Thoracic aorta (tissue), 2 donors: ENCODE measurements at regions not wholly inside any gene's neighbourhood (a gene's known extent, or its start where the extent isn't known, plus 50 kb on each side); places are given as distances from the start of the nearest gene placed in this dataset.

Experiments
- ATAC-seq: fragments of 150-250 bp; one replicate; pipeline ENCODE4 v1.8.0; 2017; ENCODE audit warnings: low read depth; ENCODE audit not compliant: insufficient number of reproducible peaks, low FRiP score
- DNase-seq: peaks from one replicate; pipeline ENCODE4 v3.0.0-alpha.2; 2020; ENCODE audit warnings: low spot score
- H3K27ac ChIP-seq, 2 donors: fragments of 200-600 bp; sonication (generic); 1 replicate in 1 of 2; 2 replicates in 1 of 2; pipeline ENCODE4 v1.5.1; 2016; ENCODE audit warnings: mild to moderate bottlenecking in 2 of 2, moderate library complexity in 2 of 2
- H3K27me3 ChIP-seq: fragments of 200-600 bp; sonication (generic); replicated peaks from 2 replicates; pipeline ENCODE4 v1.6.0; 2016; ENCODE audit warnings: mild to moderate bottlenecking; ENCODE audit not compliant: insufficient read depth
- H3K36me3 ChIP-seq: fragments of 200-600 bp; sonication (generic); one replicate; pipeline ENCODE4 v1.5.1; 2016
- H3K4me1 ChIP-seq, 2 donors: fragments of 200-600 bp; sonication (generic); 1 replicate in 1 of 2; 2 replicates in 1 of 2; pipeline versions ENCODE4 v1.5.1 to v1.6.0; 2016; ENCODE audit warnings: low read depth in 2 of 2, mild to moderate bottlenecking in 1 of 2; ENCODE audit not compliant: control insufficient read depth in 1 of 2
- H3K4me3 ChIP-seq: fragments of 200-600 bp; sonication (generic); 2 replicates; pipeline ENCODE4 v1.5.1; 2016; ENCODE audit warnings: mild to moderate bottlenecking
- H3K9me3 ChIP-seq: fragments of 200-600 bp; sonication (generic); 2 replicates; pipeline ENCODE4 v1.5.1; 2016
- TF ChIP-seq, protein P1 (sequence below): fragments of 200-600 bp; sonication (generic); IDR thresholded peaks from one replicate; pipeline ENCODE4 v1.5.1; 2019; ENCODE audit warnings: antibody characterized with exemption

DNA sequence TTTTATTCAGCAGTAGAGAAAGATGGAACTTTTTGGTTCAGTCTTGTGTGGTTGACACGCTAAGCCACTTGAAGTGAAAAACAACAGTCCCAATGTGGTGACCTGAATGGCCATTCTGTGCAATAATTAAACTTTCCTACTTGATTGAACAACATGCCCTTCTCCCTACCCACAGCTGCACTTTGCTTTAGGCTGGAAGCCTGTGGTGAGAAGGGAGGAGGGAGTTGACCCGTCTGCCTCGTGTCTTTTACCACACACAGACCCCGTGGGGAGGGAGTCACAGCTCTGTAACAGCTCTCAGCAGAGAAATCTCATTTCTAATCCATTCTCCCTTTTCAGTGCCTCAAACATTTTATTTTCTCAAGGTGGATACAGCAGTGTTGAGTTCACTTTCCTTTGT is 138.2 kb upstream of the PKDCC start:
- TF ChIP-seq, protein P1, sequence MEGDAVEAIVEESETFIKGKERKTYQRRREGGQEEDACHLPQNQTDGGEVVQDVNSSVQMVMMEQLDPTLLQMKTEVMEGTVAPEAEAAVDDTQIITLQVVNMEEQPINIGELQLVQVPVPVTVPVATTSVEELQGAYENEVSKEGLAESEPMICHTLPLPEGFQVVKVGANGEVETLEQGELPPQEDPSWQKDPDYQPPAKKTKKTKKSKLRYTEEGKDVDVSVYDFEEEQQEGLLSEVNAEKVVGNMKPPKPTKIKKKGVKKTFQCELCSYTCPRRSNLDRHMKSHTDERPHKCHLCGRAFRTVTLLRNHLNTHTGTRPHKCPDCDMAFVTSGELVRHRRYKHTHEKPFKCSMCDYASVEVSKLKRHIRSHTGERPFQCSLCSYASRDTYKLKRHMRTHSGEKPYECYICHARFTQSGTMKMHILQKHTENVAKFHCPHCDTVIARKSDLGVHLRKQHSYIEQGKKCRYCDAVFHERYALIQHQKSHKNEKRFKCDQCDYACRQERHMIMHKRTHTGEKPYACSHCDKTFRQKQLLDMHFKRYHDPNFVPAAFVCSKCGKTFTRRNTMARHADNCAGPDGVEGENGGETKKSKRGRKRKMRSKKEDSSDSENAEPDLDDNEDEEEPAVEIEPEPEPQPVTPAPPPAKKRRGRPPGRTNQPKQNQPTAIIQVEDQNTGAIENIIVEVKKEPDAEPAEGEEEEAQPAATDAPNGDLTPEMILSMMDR = no peak
- no peak for DNase-seq
- Histone ChIP-seq H3K9me3 (no peaks in the 10 kb centered on the region), H3K4me3 (no peak overlapping the region), H3K27ac (no peak overlapping the region), H3K27me3 (no peaks in the 10 kb centered on the region), H3K4me1 (peaks cover 10 to 22% of the 10 kb centered on the region in 2 donors), H3K36me3 (no peaks in the 10 kb centered on the region)
- ATAC-seq = no peak

DNA sequence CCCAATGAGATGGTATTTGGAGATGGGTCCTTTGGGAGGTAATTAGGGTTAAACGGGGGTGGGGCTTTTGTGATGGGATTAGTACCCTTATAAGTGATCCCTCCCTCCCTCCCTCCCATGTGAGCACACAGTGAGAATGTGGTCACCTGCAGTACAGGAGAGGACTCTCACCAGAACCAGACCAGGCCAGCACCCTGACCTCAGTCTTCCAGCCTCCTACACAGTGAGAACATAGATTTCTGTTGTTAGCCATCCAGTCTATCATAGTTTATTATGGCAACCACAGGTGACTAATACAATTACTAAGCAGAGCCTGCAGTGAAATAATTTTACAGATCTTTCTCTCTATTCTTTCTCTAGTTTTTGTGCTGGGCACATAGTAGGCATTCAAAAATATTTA is 137.7 kb upstream of the PKDCC start:
- no peak for ATAC-seq
- DNase-seq = no peak
- Histone ChIP-seq H3K36me3 (no peaks in the 10 kb centered on the region), H3K27me3 (no peaks in the 10 kb centered on the region), H3K9me3 (no peaks in the 10 kb centered on the region), H3K4me3 (no peak overlapping the region), H3K27ac (no peak overlapping the region), H3K4me1 (peaks cover 10 to 22% of the 10 kb centered on the region in 2 donors)
- TF ChIP-seq, protein P1 = no peak

DNA sequence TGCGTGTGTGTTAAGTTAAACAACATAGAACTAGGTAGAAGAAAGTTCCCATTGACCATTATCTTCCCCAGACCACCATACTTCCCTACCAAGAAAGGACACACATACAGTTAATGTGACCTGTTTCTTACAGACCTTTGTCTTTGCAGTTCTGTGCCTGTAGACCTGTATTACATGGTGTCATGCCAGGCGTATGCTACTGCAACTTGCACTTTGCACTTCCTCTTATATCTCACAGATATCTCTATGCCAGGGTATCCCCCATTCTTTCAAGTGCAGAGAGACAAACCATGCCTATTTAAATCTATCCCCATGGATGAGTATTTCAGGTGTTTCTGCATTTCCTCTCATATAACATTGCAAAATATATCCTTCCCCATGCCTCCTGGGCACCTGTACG is 136.8 kb upstream of the PKDCC start:
- Histone ChIP-seq H3K4me1 (peaks cover 10 to 22% of the 10 kb centered on the region in 2 donors), H3K4me3 (no peak overlapping the region), H3K36me3 (no peaks in the 10 kb centered on the region), H3K9me3 (no peaks in the 10 kb centered on the region), H3K27ac (no peak overlapping the region), H3K27me3 (no peaks in the 10 kb centered on the region)
- DNase-seq = no peak
- TF ChIP-seq, protein P1 = no peak
- no peak for ATAC-seq

DNA sequence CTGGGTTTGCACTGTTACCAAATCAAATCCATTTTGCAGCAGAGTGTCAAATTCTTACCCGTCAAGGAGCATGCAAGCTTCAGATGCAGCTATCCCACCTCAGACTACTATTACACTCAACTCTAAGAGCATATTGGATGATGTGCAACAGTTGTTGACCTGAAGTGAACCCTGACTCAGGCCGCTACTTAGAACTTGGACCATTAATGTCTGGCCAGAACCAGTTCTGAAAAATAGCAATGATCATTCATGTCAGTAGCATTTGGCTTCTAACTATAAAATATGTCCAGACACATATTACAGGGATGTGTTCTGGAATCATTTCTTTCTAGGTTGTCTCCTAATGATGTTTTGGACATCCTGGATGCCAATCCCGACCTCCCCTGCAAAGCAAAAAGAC is 135.5 kb upstream of the PKDCC start:
- Histone ChIP-seq H3K27ac (peak overlapping the region in 1 of 2 donors; percentile 33), H3K36me3 (no peaks in the 10 kb centered on the region), H3K27me3 (no peaks in the 10 kb centered on the region), H3K4me1 (peaks cover 10 to 22% of the 10 kb centered on the region in 2 donors), H3K4me3 (no peak overlapping the region), H3K9me3 (no peaks in the 10 kb centered on the region)
- TF ChIP-seq, protein P1 = no peak
- DNase-seq (no peak), ATAC-seq (peak; percentile 45)

DNA sequence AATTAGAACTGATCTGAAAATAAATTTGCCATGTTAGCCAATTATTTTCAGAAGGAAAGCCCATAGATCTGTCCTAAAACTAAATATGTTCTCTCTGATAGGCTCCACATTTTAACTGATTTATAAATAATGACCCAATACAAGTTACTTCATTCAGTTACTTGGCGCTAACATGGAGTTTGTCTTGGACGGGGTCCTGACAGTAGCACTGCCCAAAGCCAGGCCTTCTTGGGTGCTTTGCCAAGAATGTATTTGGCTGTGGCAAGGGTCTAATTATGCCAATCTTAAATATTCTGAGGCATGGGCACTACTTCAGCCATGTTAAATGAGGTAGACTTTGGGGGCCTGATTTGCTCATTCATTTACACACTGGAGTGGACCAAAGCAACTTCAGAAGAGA is 135.0 kb upstream of the PKDCC start:
- TF ChIP-seq, protein P1 = no peak
- ATAC-seq = peak; percentile 65
- DNase-seq = no peak
- Histone ChIP-seq H3K9me3 (no peaks in the 10 kb centered on the region), H3K27ac (peak overlapping the region in 1 of 2 donors; percentile 33), H3K27me3 (no peaks in the 10 kb centered on the region), H3K4me3 (no peak overlapping the region), H3K4me1 (peaks cover 10 to 22% of the 10 kb centered on the region in 2 donors), H3K36me3 (no peaks in the 10 kb centered on the region)
